GM12874 (cell line): ENCODE measurements at regions not wholly inside any gene's neighbourhood (a gene's known extent, or its start where the extent isn't known, plus 50 kb on each side); places are given as distances from the start of the nearest gene placed in this dataset.

Source experiments
- CTCF ChIP-seq: IDR thresholded peaks from 2 replicates; pipeline ENCODE4 v1.5.1; 2011; ENCODE audit warnings: low read depth, mild to moderate bottlenecking, control low read depth, low read length, moderate library complexity; ENCODE audit not compliant: insufficient read depth

- no peak for TF ChIP-seq CTCF
These were observed 134.0 kb upstream of the CTNNB1 start for GRCh38 chr3:41065340-41065739.

- TF ChIP-seq CTCF = no peak
These were observed 126.1 kb upstream of the CTNNB1 start for GRCh38 chr3:41073190-41073589.

GRCh38 chr3:41075975-41076374 lies 123.3 kb upstream of the CTNNB1 start:
- no peak for TF ChIP-seq CTCF

GRCh38 chr3:41076399-41076798 lies 122.9 kb upstream of the CTNNB1 start:
- no peak for TF ChIP-seq CTCF

GRCh38 chr3:41080141-41080540 lies 119.2 kb upstream of the CTNNB1 start:
- no peak for TF ChIP-seq CTCF

- no peak for TF ChIP-seq CTCF
These were observed 110.4 kb upstream of the CTNNB1 start for GRCh38 chr3:41088882-41089281.

GRCh38 chr3:41089566-41089965 lies 109.7 kb upstream of the CTNNB1 start:
- no peak for TF ChIP-seq CTCF

- TF ChIP-seq CTCF = no peak
These were observed 106.5 kb upstream of the CTNNB1 start for GRCh38 chr3:41092844-41093243.
